ENCODE measurements at regions not wholly inside any gene's neighbourhood (a gene's known extent, or its start where the extent isn't known, plus 50 kb on each side); places are given as distances from the start of the nearest gene placed in this dataset.

DNA sequence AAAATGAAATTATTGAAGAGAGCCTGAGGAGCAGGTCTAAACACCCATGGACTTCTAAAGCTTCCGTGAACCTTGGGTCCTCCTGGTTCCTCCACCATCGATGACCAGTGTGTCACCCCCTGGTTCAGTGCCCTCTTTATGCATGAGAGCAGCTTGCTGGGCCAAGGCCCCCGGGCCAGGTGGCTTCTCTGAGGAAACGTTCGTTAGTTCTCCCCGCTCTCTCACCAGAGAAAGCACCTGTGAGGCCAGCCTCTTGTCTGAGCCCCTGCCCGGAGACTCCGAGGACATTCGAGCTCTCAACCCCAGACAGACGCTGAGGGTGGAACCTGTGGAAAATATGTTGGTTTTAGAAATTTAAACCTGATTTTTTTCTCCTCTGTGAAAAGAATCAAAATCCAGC lies 92.4 kb downstream of the GLI2 start:
- Histone ChIP-seq H3K27ac (ENCODE audit: insufficient read depth, low read depth, low read length) (no peak overlapping the region), H3K9me3 (replicated peaks; ENCODE audit: control insufficient read depth, insufficient read depth, low read length) (no peaks in the 10 kb centered on the region), H3K9ac (replicated peaks; ENCODE audit: extremely low read depth, insufficient read depth, low read length) (no peak overlapping the region), H4K20me1 (replicated peaks; ENCODE audit: control insufficient read depth, extremely low read depth, insufficient read depth, low read length) (no peaks in the 10 kb centered on the region), H3K36me3 (ENCODE audit: control insufficient read depth in 2 of 2, extremely low read depth in 1 of 2, insufficient read depth in 2 of 2, low read length in 2 of 2) (no peaks in the 10 kb centered on the region), H3K4me2 (ENCODE audit: insufficient read depth, low read length) (no peak overlapping the region), H3K27me3 (ENCODE audit: control insufficient read depth in 2 of 2, insufficient read depth in 2 of 2, low read length in 2 of 2) (no peaks in the 10 kb centered on the region), H3K4me1 (ENCODE audit: control insufficient read depth, extremely low read depth, insufficient read depth, low read length) (no peaks in the 10 kb centered on the region), H3K9me1 (replicated peaks; ENCODE audit: control insufficient read depth, extremely low read depth, insufficient read depth, low read length) (no peaks in the 10 kb centered on the region), H3K79me2 (ENCODE audit: control insufficient read depth, insufficient read depth, low read length) (no peaks in the 10 kb centered on the region), H2AFZ (ENCODE audit: low read depth, low read length) (no peak overlapping the region), H3K4me3 (replicated peaks in 1 of 3; ENCODE audit: insufficient read depth in 1 of 3, low read depth in 1 of 3, low read length in 3 of 3) (no peak overlapping the region)
- FAIRE-seq (no peak), DNase-seq (ENCODE audit: low read depth, low spot score) (no peak)
- TF ChIP-seq POLR2AphosphoS5 (IDR thresholded peaks at IDR 0.05; ENCODE audit: insufficient read depth, low read depth, low read length) (no peak), GATA2 (IDR thresholded peaks at IDR 0.05; ENCODE audit: insufficient read depth, insufficient read length, low read depth, low read length) (no peak)
- TF ChIP-seq, protein P1, sequence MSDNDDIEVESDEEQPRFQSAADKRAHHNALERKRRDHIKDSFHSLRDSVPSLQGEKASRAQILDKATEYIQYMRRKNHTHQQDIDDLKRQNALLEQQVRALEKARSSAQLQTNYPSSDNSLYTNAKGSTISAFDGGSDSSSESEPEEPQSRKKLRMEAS (IDR thresholded peaks at IDR 0.05; ENCODE audit: insufficient read depth, insufficient read length), result no peak
- dilution Hi-C loops (cut with MboI; ENCODE audit: extremely low pct_ligation_motif_present, low sequenced_read_pairs), result no loop called here
- BruUV-seq (replicated peaks), result no TSS peak
- CTCF ChIA-PET, result no interaction called here
- intact Hi-C loops (cut with micrococcal nuclease), result no loop called here
- POLR2A ChIA-PET, result no interaction called here

DNA sequence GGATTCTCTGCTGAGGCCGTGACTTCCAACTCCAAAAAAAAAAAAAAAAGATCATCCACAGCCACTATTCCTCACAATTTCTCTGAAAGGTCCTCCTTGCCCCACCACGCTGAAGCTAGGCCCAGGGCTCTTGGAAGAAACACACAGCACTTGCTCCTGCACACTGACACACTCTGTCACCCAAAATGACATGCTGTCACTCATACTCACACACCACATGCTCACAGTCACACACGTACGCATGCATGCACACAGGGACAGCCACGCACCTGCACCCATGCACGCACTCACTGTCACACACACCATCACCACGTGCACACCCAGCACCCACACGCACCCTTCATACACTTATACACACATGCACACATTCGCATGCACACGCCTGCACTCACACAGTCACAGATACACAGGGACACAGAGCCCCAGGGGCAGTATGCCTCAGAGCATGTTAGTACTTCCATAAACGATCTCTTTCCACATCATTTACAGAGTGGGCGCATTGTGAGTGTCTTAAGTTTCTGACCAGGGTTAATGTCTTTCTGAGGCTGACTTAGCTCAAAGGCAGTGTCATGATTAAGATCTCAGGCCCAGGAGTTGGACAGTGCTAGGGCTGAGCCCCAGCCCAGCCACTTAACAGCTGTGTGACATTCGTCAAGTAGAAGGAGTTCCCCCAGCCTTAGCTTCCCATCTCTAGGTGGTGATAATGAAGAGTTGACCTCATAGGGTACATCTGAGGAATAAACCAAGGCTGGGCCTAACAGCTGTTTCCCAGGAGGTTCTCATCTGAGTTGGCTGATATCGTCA lies 93.4 kb downstream of the GLI2 start:
- TF ChIP-seq GATA2 (IDR thresholded peaks at IDR 0.05; ENCODE audit: insufficient read depth, insufficient read length, low read depth, low read length) (no peak), POLR2AphosphoS5 (IDR thresholded peaks at IDR 0.05; ENCODE audit: insufficient read depth, low read depth, low read length) (no peak), POLR2A (IDR thresholded peaks at IDR 0.05; ENCODE audit: low read depth, low read length) (no peak), JUN (IDR thresholded peaks at IDR 0.05; ENCODE audit: borderline replicate concordance, insufficient read depth, insufficient read length, low read depth) (no peak), EZH2 (IDR thresholded peaks at IDR 0.05; ENCODE audit: borderline replicate concordance, low read depth, low read length, severe bottlenecking) (no peak), FOS (IDR thresholded peaks at IDR 0.05; ENCODE audit: borderline replicate concordance, insufficient read depth, low read length) (no peak), MYC (IDR thresholded peaks at IDR 0.05; ENCODE audit: low read depth, low read length) (no peak)
- TF ChIP-seq, protein P2, sequence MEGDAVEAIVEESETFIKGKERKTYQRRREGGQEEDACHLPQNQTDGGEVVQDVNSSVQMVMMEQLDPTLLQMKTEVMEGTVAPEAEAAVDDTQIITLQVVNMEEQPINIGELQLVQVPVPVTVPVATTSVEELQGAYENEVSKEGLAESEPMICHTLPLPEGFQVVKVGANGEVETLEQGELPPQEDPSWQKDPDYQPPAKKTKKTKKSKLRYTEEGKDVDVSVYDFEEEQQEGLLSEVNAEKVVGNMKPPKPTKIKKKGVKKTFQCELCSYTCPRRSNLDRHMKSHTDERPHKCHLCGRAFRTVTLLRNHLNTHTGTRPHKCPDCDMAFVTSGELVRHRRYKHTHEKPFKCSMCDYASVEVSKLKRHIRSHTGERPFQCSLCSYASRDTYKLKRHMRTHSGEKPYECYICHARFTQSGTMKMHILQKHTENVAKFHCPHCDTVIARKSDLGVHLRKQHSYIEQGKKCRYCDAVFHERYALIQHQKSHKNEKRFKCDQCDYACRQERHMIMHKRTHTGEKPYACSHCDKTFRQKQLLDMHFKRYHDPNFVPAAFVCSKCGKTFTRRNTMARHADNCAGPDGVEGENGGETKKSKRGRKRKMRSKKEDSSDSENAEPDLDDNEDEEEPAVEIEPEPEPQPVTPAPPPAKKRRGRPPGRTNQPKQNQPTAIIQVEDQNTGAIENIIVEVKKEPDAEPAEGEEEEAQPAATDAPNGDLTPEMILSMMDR (IDR thresholded peaks at IDR 0.05; ENCODE audit: extremely low read depth in 1 of 2, insufficient read depth in 1 of 2, low read depth in 1 of 2, low read length in 2 of 2), result no peak
- TF ChIP-seq, protein P1 (IDR thresholded peaks at IDR 0.05; ENCODE audit: insufficient read depth, insufficient read length), result no peak
- H3K27me3 ChIP-seq (ENCODE audit: control insufficient read depth in 2 of 2, insufficient read depth in 2 of 2, low read length in 2 of 2), result no peaks in the 10 kb centered on the region
- H3K4me1 ChIP-seq (ENCODE audit: control insufficient read depth, extremely low read depth, insufficient read depth, low read length), result no peaks in the 10 kb centered on the region
- BruUV-seq (replicated peaks), result no TSS peak
- H3K9me3 ChIP-seq (replicated peaks; ENCODE audit: control insufficient read depth, insufficient read depth, low read length), result no peaks in the 10 kb centered on the region
- ChIA-PET CTCF (no interaction called here), POLR2A (no interaction called here)
- intact Hi-C loops (cut with micrococcal nuclease) (no loop called here), dilution Hi-C loops (cut with MboI; ENCODE audit: extremely low pct_ligation_motif_present, low sequenced_read_pairs) (no loop called here)
- H3K4me2 ChIP-seq (ENCODE audit: insufficient read depth, low read length), result no peak overlapping the region
- H2AFZ ChIP-seq (ENCODE audit: low read depth, low read length), result no peak overlapping the region
- H3K9me1 ChIP-seq (replicated peaks; ENCODE audit: control insufficient read depth, extremely low read depth, insufficient read depth, low read length), result no peaks in the 10 kb centered on the region
- H3K36me3 ChIP-seq (ENCODE audit: control insufficient read depth in 2 of 2, extremely low read depth in 1 of 2, insufficient read depth in 2 of 2, low read length in 2 of 2), result no peaks in the 10 kb centered on the region
- H3K4me3 ChIP-seq (replicated peaks in 1 of 3; ENCODE audit: insufficient read depth in 1 of 3, low read depth in 1 of 3, low read length in 3 of 3), result no peak overlapping the region
- no peak overlapping the region for H3K9ac ChIP-seq (replicated peaks; ENCODE audit: extremely low read depth, insufficient read depth, low read length)
- FAIRE-seq (no peak), DNase-seq (ENCODE audit: low read depth, low spot score) (no peak)
- H3K79me2 ChIP-seq (ENCODE audit: control insufficient read depth, insufficient read depth, low read length), result no peaks in the 10 kb centered on the region
- no peaks in the 10 kb centered on the region for H4K20me1 ChIP-seq (replicated peaks; ENCODE audit: control insufficient read depth, extremely low read depth, insufficient read depth, low read length)
- no peak overlapping the region for H3K27ac ChIP-seq (ENCODE audit: insufficient read depth, low read depth, low read length)
